Esophagus mucosa (tissue), 1 donor: ENCODE measurements at regions not wholly inside any gene's neighbourhood (a gene's known extent, or its start where the extent isn't known, plus 50 kb on each side); places are given as distances from the start of the nearest gene placed in this dataset.

Source experiments
- ATAC-seq: fragments of 200-7000 bp; cut with Tn5 transposase; one replicate; pipeline ENCODE4 v1.9.1; 2020
- donor health status: DM: yes; HTN: yes; CAD: no.

- ATAC-seq, result no peak
These were observed 417.5 kb upstream of the OPRM1 start for GRCh38 chr6:153621491-153621890.

DNA sequence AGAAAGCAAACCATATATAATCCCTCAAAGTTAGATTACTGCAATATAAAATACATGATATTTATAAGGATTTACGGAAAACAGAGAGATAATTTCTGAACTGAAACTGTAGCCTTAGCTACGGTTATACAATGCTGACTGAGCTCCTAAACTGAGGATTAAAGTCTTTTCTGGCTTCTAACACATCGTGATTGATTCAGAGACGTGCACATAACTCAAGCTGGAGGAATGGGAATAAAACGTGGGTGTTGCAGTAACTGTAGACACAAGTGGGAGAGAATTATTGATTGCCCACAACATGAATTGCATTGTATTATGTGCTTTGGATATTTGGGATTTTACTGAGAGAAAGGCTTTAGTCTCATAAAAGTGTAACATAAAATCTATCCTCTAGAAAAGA is 418.0 kb upstream of the OPRM1 start:
- no peak for ATAC-seq

- ATAC-seq, result no peak
These were observed 420.4 kb upstream of the OPRM1 start for GRCh38 chr6:153618371-153619322.

- no peak for ATAC-seq
These were observed 422.5 kb upstream of the OPRM1 start for GRCh38 chr6:153616506-153616905.

DNA sequence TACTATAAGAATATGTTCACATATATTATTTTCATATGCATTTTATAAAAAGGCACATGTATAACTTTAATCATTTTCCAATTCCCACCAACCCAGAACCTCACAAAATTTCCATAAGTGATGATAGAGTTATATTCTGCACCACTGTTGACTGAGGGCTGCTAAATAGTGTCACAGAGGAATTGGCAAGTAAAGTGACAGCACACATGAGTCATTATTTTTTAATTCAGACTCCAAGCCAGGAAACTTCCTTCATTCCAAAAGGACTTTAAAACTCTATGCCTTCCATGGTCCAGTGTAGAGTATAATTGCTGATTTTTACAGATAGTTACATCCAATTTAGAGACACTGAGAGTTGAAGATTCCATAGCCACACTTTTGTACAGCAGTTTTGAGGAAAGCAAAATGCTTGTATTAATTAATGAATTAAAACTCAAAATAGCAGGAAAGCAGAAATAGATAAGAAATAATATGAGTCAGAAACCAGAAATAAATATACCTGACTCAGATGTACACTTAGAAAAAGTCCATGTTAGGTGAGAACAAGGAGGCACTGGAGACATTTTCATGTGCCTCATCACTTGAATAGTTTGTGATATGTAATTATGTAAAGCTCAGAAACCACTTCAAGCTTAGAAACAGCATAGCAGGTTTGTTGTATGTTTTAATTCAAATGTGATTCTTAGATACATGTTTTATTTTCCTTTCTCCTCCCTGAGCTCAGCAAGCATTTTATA is 425.2 kb upstream of the OPRM1 start:
- no peak for ATAC-seq

DNA sequence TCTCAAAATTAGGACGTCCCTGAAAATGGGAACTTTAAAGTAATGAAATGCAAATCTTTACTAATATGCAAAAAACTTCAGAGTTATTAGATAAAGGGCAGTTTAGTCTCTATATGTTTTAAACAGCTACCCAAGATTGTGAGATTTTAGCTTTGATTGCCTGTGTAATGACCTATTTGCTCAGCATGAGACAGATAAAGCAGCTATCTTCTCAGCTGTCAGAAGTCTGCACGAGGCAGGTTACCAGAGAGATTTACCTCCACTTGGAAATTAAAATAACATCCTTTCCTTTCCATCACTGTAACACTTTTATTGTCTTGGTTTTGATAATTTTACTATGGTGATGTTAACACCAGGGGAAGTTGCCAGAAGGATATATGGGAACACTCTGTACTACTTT is 436.6 kb upstream of the OPRM1 start:
- ATAC-seq, result no peak

- no peak for ATAC-seq
These were observed 439.1 kb upstream of the OPRM1 start for GRCh38 chr6:153599901-153600300.

GRCh38 chr6:153595903-153596302 is 443.1 kb upstream of the OPRM1 start:
- ATAC-seq, result peak; percentile 20

DNA sequence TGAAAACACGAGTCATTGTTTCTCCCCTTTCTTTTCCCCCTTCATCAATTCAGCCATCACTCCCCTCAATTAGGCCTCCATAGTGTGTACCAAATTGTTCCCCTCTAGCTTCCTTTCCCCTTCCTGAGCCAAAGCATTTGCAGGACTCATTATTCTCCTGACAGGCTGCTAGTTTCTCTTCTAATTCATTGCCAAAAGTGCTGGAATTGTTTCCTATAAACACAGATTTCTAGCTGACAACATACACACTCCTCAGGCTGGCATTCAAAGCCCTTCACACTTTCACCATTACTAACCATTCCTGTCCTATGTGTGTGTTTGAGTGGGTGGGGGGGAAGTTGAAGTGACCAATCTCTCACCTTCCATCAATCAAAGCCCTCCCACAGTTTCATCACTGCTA is 444.2 kb upstream of the OPRM1 start:
- ATAC-seq, result no peak

GRCh38 chr6:153591159-153591558 is 447.9 kb upstream of the OPRM1 start:
- ATAC-seq, result no peak

DNA sequence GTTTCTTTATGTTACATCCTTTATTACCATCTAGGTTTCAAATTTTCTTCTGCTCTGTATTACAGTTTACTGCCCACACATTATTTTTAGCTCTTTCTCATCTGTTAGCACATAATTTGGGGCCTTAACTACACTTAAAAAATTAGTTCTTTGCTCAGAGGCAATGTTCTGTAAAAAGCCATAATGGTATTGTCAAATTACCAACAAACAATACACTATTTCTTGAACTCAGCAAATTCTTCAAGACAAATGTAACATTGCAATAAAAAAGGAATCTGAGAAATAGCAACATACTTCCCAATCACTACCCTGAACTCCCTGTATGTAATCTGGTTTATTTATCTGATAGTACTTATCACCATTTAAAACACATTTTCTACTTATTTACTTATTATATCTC is 448.6 kb upstream of the OPRM1 start:
- no peak for ATAC-seq

GRCh38 chr6:153588330-153588729 is 450.7 kb upstream of the OPRM1 start:
- no peak for ATAC-seq

DNA sequence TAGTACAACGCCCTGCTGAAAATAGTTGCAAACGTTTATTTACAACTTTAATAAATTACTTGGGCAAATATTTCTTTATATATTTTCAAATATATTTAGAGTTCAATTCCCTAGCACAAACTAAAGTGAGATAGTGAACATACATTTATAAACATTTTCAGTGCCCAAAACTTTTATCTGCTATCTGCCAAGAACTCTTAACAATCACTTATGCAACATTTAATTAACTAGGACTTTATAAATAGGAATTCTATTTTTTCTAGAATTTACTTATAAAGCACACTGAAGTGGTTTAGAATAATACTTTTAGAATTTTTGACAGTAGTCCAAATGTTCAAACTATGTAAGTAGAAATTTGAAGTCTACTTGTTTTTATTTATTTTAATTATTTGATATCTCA is 452.6 kb upstream of the RGS17 start:
- no peak for ATAC-seq

- no peak for ATAC-seq
These were observed 449.7 kb upstream of the RGS17 start for GRCh38 chr6:153580776-153581175.

DNA sequence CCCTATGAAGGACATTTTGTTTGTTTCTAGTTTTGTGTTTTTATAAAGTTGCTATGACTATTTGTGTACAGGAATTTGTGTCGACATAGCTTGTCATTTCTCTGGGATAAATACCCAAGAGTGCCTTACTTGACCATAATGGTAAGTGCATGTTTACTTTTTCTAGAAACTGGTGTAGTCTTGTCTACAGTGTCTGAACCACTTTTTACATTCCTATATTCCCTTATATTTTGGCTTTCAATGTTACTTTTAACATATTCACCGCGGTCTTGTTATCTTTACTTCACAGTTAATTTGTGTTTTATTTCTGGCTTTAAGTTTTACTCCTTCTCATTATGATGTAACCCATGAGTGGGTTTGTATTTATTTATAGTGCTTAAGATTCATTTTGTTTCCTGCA is 444.4 kb upstream of the RGS17 start:
- no peak for ATAC-seq

DNA sequence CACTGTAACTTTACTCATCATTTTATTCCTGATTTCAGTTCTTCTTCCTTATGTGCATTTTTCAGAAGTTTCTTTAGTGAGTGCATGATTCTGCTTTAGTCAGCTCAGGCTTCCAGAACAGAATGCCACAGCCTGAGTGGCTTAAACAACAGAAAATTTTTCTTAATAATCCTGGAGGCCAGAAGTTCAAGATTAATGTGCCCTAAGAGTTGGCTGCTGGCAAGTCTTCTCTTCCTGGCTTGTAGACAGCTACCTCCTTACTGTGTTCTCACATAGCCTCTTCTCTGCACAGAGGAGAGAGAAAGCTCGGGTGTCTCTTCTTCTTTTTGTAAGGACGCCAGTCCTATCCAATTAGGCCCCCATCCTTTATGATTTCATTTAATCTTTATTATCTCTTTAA is 443.1 kb upstream of the RGS17 start:
- ATAC-seq, result no peak

- ATAC-seq, result no peak
These were observed 441.3 kb upstream of the RGS17 start for GRCh38 chr6:153572371-153572770.

GRCh38 chr6:153568628-153569027 is 437.5 kb upstream of the RGS17 start:
- no peak for ATAC-seq

DNA sequence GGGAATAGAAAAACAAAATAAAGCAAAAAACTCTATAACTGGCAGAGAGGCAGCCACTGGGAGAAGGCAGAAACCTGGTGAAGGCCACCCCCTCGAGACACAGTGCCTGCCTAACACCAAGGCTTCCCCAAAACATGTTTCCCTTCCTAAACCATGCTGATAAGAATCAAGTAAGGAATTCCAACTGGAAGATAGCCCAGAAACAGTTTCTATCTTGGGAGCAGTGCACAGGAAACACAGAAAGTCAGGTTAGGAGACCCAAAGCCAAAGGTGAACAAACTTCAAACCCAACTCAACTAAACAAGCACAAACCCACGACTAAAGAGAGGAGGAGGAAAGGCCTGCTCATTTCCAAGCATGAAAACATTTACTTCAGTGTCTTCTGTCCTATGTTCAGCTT is 433.7 kb upstream of the RGS17 start:
- ATAC-seq, result no peak

DNA sequence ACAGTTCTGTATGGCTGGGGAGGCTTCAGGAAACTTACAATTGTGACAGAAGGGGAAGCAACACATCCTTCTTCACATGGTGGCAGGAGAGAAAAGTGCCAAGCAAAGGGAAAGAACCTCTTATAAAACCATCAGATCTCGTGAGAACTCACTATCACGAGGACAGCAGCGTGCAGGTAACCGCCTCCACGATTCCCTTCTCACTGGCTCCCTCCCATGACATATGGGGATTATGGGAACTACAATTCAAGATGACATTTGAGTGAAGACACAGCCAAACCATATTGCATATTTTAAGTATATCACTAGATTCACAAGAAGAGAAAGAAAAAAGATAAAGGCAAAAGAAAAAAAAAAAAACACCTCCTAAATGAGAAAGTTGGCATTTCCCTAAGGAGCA is 431.9 kb upstream of the RGS17 start:
- no peak for ATAC-seq

DNA sequence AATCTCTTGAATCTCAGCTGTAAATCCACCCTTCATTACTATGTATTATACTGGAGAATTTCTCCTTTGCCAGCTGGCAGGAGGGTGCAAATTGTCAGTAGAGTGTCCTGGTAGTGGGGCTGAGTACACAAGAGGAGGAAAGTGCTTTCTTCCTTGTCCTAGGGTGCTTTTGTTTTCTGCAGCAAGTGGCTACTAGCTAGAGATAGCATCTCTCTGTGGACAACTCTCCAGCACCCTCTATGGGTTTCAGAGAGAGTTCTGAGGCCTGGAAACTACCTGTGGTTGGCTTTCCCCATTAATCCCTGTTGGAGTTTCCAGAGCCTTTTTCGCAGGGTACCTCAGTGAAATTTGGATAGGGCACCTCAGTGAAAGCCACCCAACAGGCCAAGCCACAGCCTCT is 422.5 kb upstream of the RGS17 start:
- ATAC-seq, result peak; percentile 17

- ATAC-seq, result no peak
These were observed 408.5 kb upstream of the RGS17 start for GRCh38 chr6:153539602-153540001.

- no peak for ATAC-seq
These were observed 407.4 kb upstream of the RGS17 start for GRCh38 chr6:153538491-153538890.

- ATAC-seq, result no peak
These were observed 406.3 kb upstream of the RGS17 start for GRCh38 chr6:153537422-153537821.
